ENCODE measurements at regions not wholly inside any gene's neighbourhood (a gene's known extent, or its start where the extent isn't known, plus 50 kb on each side); places are given as distances from the start of the nearest gene placed in this dataset.
"Not testable (repeated sequence)": the region's sequence is repeated elsewhere in the genome, so short reads cannot be mapped to it uniquely, and the experiment has no call there.

- DNase-seq: no peak
These were observed 1137.0 kb downstream of the HACE1 start for GRCh38 chr6:103722683-103723082.

- no peak for DNase-seq
These were observed 1137.8 kb downstream of the HACE1 start for GRCh38 chr6:103721923-103722322.

GRCh38 chr6:103720393-103720792 lies 1139.3 kb downstream of the HACE1 start:
- DNase-seq: no peak

GRCh38 chr6:103719545-103719944 lies 1140.2 kb downstream of the HACE1 start:
- no peak for DNase-seq

- DNase-seq: no peak
These were observed 1144.5 kb downstream of the HACE1 start for GRCh38 chr6:103715269-103715668.

- not testable (repeated sequence) for DNase-seq
These were observed 1150.5 kb downstream of the HACE1 start for GRCh38 chr6:103709236-103709635.

- DNase-seq: no peak
These were observed 1152.0 kb downstream of the HACE1 start for GRCh38 chr6:103707596-103708325.

- DNase-seq: no peak
These were observed 1160.0 kb downstream of the HACE1 start for GRCh38 chr6:103699769-103700168.

GRCh38 chr6:103687430-103687829 lies 1172.3 kb downstream of the HACE1 start:
- no peak for DNase-seq

GRCh38 chr6:103680116-103680515 lies 1179.6 kb downstream of the HACE1 start:
- no peak for DNase-seq

- no peak for DNase-seq
These were observed 1182.4 kb downstream of the HACE1 start for GRCh38 chr6:103677290-103677689.

- no peak for DNase-seq
These were observed 1183.8 kb downstream of the HACE1 start for GRCh38 chr6:103675807-103676406.

GRCh38 chr6:103674790-103675189 lies 1184.9 kb downstream of the HACE1 start:
- DNase-seq: no peak

GRCh38 chr6:103672169-103672568 lies 1187.5 kb downstream of the HACE1 start:
- DNase-seq: no peak

- no peak for DNase-seq
These were observed 1230.1 kb downstream of the HACE1 start for GRCh38 chr6:103629613-103630012.

- no peak for DNase-seq
These were observed 1242.1 kb downstream of the HACE1 start for GRCh38 chr6:103617642-103618041.

GRCh38 chr6:103587722-103588121 lies 1272.0 kb downstream of the HACE1 start:
- DNase-seq: no peak

- DNase-seq: no peak
These were observed 1281.6 kb downstream of the HACE1 start for GRCh38 chr6:103578115-103578514.

- no peak for DNase-seq
These were observed 1289.3 kb downstream of the HACE1 start for GRCh38 chr6:103570431-103570830.

GRCh38 chr6:103554911-103555310 lies 1304.8 kb downstream of the HACE1 start:
- DNase-seq: no peak

GRCh38 chr6:103538381-103538780 lies 1321.3 kb downstream of the HACE1 start:
- no peak for DNase-seq

- no peak for DNase-seq
These were observed 1324.9 kb downstream of the HACE1 start for GRCh38 chr6:103534814-103535213.

GRCh38 chr6:103534095-103534494 lies 1325.6 kb downstream of the HACE1 start:
- DNase-seq: no peak

GRCh38 chr6:103522045-103522444 lies 1337.7 kb downstream of the HACE1 start:
- no peak for DNase-seq

GRCh38 chr6:103516336-103516735 lies 1343.4 kb downstream of the HACE1 start:
- no peak for DNase-seq
